K562 (cell line): ENCODE measurements at regions not wholly inside any gene's neighbourhood (a gene's known extent, or its start where the extent isn't known, plus 50 kb on each side); places are given as distances from the start of the nearest gene placed in this dataset.

ENCODE experiments used
- ATAC-seq: fragments of 200-7000 bp; cut with Tn5 transposase; 3 replicates; pipeline ENCODE4 v1.9.1; 2020; ENCODE audit warnings: moderate library complexity
- BruUV-seq: library from RNA; stranded (reverse); fragments of 400-500 nt; replicated peaks from 2 replicates; lab custom pipeline; 2021; lab: Mats Ljungman, UMichigan
- CTCF ChIA-PET: fragments of 300-600 bp; formaldehyde crosslinking; extraction: SDS; loops from one replicate; lab custom pipeline; 2021; ENCODE audit warnings: low intra/inter-chr PET ratio; lab: Yijun Ruan, JAX
- POLR2A ChIA-PET: fragments of 300-600, 350-650 bp; sonication (Branson Sonifier 250); formaldehyde crosslinking; extraction: SDS; loops from one replicate; lab custom pipeline; 2021; ENCODE audit warnings: antibody characterized with exemption, inconsistent platforms; lab: Yijun Ruan, JAX
- DNase-seq, 4 experiments: peaks; one replicate each; pipeline versions ENCODE4 v3.0.0 to v3.0.0-alpha.2; 2011 to 2018; ENCODE audit warnings: low spot score in 3 of 4, mixed read lengths in 3 of 4; ENCODE audit errors: extremely low read depth in 1 of 4
- FAIRE-seq: peaks from 2 replicates; lab custom pipeline; 2011; peaks lifted over from hg19 to GRCh38; lab: Jason Lieb, UNC
- H2AFZ ChIP-seq: 2 replicates; pipeline ENCODE4 v1.6.0; 2011; ENCODE audit warnings: low read depth, low read length, control low read depth, inconsistent platforms
- H3K27ac ChIP-seq: fragments of 200-600 bp; 3 replicates; pipeline ENCODE4 v1.8.0; 2011; ENCODE audit warnings: low read depth, mild to moderate bottlenecking, control low read depth, inconsistent platforms, low read length, moderate library complexity, mixed read lengths; ENCODE audit errors: extremely low read depth
- H3K27me3 ChIP-seq, 2 experiments: fragments of 300-600 bp in 1 of 2; 2 replicates in 1 of 2; 3 replicates in 1 of 2; pipeline versions ENCODE4 v1.6.0 to v1.8.0; 2011; ENCODE audit warnings: inconsistent platforms in 2 of 2, low read length in 2 of 2, mild to moderate bottlenecking in 1 of 2, mixed read lengths in 1 of 2, moderate library complexity in 1 of 2; ENCODE audit not compliant: control insufficient read depth in 2 of 2, insufficient read depth in 2 of 2
- H3K36me3 ChIP-seq: fragments of 300-600 bp; 3 replicates; pipeline ENCODE4 v1.8.0; 2011; ENCODE audit warnings: mild to moderate bottlenecking, low read length, inconsistent platforms; ENCODE audit not compliant: control insufficient read depth, insufficient read depth
- H3K4me1 ChIP-seq, 2 experiments: fragments of 200-600 bp in 1 of 2; replicated peaks in 1 of 2; 2 replicates in 1 of 2; 3 replicates in 1 of 2; pipeline versions ENCODE4 v1.5.1 to v1.8.0; 2011; ENCODE audit warnings: inconsistent platforms in 2 of 2, low read length in 2 of 2, mild to moderate bottlenecking in 1 of 2, mixed read lengths in 1 of 2, moderate library complexity in 1 of 2; ENCODE audit not compliant: control insufficient read depth in 2 of 2, insufficient read depth in 2 of 2
- H3K4me2 ChIP-seq: 2 replicates; pipeline ENCODE4 v1.6.1; 2011; ENCODE audit warnings: low read length, control low read depth, inconsistent platforms, mixed read lengths; ENCODE audit not compliant: insufficient read depth
- H3K4me3 ChIP-seq: fragments of 200-600 bp; sonication (generic), shearing (Covaris generic); 2 replicates; pipeline ENCODE4 v1.5.1; 2016; ENCODE audit warnings: control low read depth, inconsistent platforms
- H3K79me2 ChIP-seq: fragments of 200-600 bp; 3 replicates; pipeline ENCODE4 v1.8.0; 2011; ENCODE audit warnings: low read length, inconsistent platforms; ENCODE audit not compliant: control insufficient read depth, insufficient read depth
- H3K9ac ChIP-seq, 2 experiments: 2 replicates each; pipeline versions ENCODE4 v1.6.0 to v1.6.1; 2011; ENCODE audit warnings: low read depth in 2 of 2, low read length in 2 of 2, control low read depth in 1 of 2, inconsistent platforms in 1 of 2, mild to moderate bottlenecking in 1 of 2, mixed read lengths in 1 of 2; ENCODE audit not compliant: insufficient read depth in 1 of 2
- H3K9me1 ChIP-seq: one replicate; pipeline ENCODE4 v1.6.0; 2011; ENCODE audit warnings: inconsistent platforms, mild to moderate bottlenecking, low read length, moderate library complexity; ENCODE audit not compliant: control insufficient read depth, insufficient read depth
- H3K9me3 ChIP-seq: replicated peaks from 2 replicates; pipeline ENCODE4 v1.5.1; 2011; ENCODE audit warnings: low read depth, low read length, inconsistent platforms; ENCODE audit not compliant: control insufficient read depth, insufficient read depth
- H4K20me1 ChIP-seq: replicated peaks from 2 replicates; pipeline ENCODE4 v1.6.1; 2011; ENCODE audit warnings: low read length, inconsistent platforms, mixed read lengths; ENCODE audit not compliant: control insufficient read depth, insufficient read depth
- CBX8 ChIP-seq: fragments of 200-600 bp; sonication (generic); IDR thresholded peaks from 2 replicates; pipeline ENCODE4 v1.6.1; 2012; ENCODE audit warnings: borderline replicate concordance, mixed run types, low read depth, mild to moderate bottlenecking, moderate library complexity, mixed read lengths, low read length, control low read depth, inconsistent platforms; ENCODE audit not compliant: poor library complexity, severe bottlenecking; ENCODE audit errors: extremely low read depth
- CHD2 ChIP-seq: IDR thresholded peaks from 2 replicates; pipeline ENCODE4 v1.6.1; 2011; ENCODE audit warnings: low read depth, low read length
- ZNF134 ChIP-seq: fragments of 250-450 bp; sonication (Bioruptor Pico); conservative IDR thresholded peaks from 2 replicates; pipeline ENCODE4 v1.4.0; 2020
- ZNF280B ChIP-seq: fragments of 250-450 bp; sonication (Bioruptor Pico); IDR thresholded peaks from 2 replicates; pipeline ENCODE4 v1.5.1; 2021; ENCODE audit warnings: mild to moderate bottlenecking
- ZNF311 ChIP-seq: fragments of 250-450 bp; sonication (Bioruptor Pico); IDR thresholded peaks from 2 replicates; pipeline ENCODE4 v1.4.0; 2020; ENCODE audit warnings: mild to moderate bottlenecking, moderate library complexity
- ZNF583 ChIP-seq: fragments of 250-450 bp; sonication (Bioruptor Pico); IDR thresholded peaks from 2 replicates; pipeline ENCODE4 v1.4.0; 2020
- WGBS: fragments of 100-300 bp; shearing (Covaris generic); methylation state at CpG from one replicate; pipeline ENCODE4 v1.1.6; 2016; ENCODE audit warnings: low coverage, mixed read lengths; ENCODE audit not compliant: insufficient coverage; ENCODE audit errors: missing lambda C conversion rate; 5-methylcytosine and 5-hydroxymethylcytosine counted together
- in situ Hi-C: fragments of 300-500 bp; cut with MboI; formaldehyde crosslinking; loops from 4 replicates; pipeline ENCODE4 v1.15.0; 2018; ENCODE audit warnings: inconsistent platforms, mixed read lengths
- intact Hi-C: fragments of 100-400 bp; cut with micrococcal nuclease; formaldehyde crosslinking; loops from 2 replicates; pipeline ENCODE4 v1.14.2; 2022

GRCh38 chr10:36448760-36449691 is 676.4 kb upstream of the ANKRD30A start (continued):
- TF ChIP-seq CBX8: no peak
- TF ChIP-seq, all 486 proteins: peak for 0

GRCh38 chr10:36446881-36447280 is 678.5 kb upstream of the ANKRD30A start:
- no peak overlapping the region for H3K4me3 ChIP-seq
- 0% methylated on average over 6 of the region's 8 CpGs for WGBS
- no peak overlapping the region for H3K9ac ChIP-seq
- TF ChIP-seq ZNF311 (CRISPR knock-in tag) (no peak), CHD2 (no peak), ZNF134 (CRISPR knock-in tag) (no peak), ZNF583 (no peak), ZNF280B (CRISPR knock-in tag) (no peak)
- TF ChIP-seq, all 486 proteins: peak for 0
- DNase-seq (no peak), ATAC-seq (no peak), FAIRE-seq (no peak)
- POLR2A ChIA-PET: no interaction called here
- no peaks in the 10 kb centered on the region for H3K79me2 ChIP-seq
- H4K20me1 ChIP-seq: no peaks in the 10 kb centered on the region
- H3K9me3 ChIP-seq: no peaks in the 10 kb centered on the region; the same call in 1 of the 2 replicates
- BruUV-seq: no TSS peak
- no peaks in the 10 kb centered on the region for H3K4me1 ChIP-seq
- no peaks in the 10 kb centered on the region for H3K9me1 ChIP-seq
- CTCF ChIA-PET: no interaction called here
- H3K27ac ChIP-seq: no peak overlapping the region
- in situ Hi-C loops (no loop called here), intact Hi-C loops (no loop called here)
- no peak overlapping the region for H3K4me2 ChIP-seq
- H2AFZ ChIP-seq: no peak overlapping the region
- no peaks in the 10 kb centered on the region for H3K27me3 ChIP-seq
- no peaks in the 10 kb centered on the region for H3K36me3 ChIP-seq
